ENCODE measurements at regions not wholly inside any gene's neighbourhood (a gene's known extent, or its start where the extent isn't known, plus 50 kb on each side); places are given as distances from the start of the nearest gene placed in this dataset.

DNA sequence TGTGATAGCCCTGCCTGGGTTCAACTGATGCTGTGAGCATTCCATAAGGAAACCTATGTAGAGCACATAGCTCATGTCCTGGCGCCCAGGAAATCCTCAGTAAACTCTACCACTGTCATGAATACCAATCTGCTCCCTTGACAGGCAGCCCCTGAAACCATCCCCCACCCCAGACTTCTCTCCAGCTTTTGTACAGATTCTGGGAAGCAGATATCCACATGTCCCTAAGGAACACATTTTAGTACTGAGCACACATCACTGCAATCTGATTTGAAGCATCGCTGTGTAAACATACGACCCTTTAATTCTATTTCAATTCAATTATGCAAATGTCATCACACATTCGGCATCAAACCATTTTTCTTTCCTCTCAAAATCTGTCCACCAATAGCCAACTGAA is 89.5 kb upstream of the FSTL4 start:
- ChIA-PET POLR2A (no interaction called here), CTCF (no interaction called here)
- H3K4me1 ChIP-seq (ENCODE audit: control insufficient read depth, insufficient read depth, low read length), result no peaks in the 10 kb centered on the region
- H3K36me3 ChIP-seq (ENCODE audit: control insufficient read depth, insufficient read depth, low read length), result no peaks in the 10 kb centered on the region
- no peak for TF ChIP-seq CTCF (IDR thresholded peaks at IDR 0.05)
- in situ Hi-C loops (cut with HindIII; ENCODE audit: low pct_unique_long_range_greater_than_20kb, low sequenced_read_pairs) (no loop called here), intact Hi-C loops (cut with micrococcal nuclease; ENCODE audit: unreplicated experiment) (no loop called here)
- no peak overlapping the region for H3K4me3 ChIP-seq (ENCODE audit: low read depth in 2 of 2, low read length in 2 of 2)
- H3K9me3 ChIP-seq (ENCODE audit: control insufficient read depth, insufficient read depth, low read depth, low read length), result no peaks in the 10 kb centered on the region
- ATAC-seq (no peak), DNase-seq (ENCODE audit: low read depth, low spot score) (no peak)
- H3K27ac ChIP-seq (ENCODE audit: low read length), result no peak overlapping the region
- no TSS peak for BruUV-seq (replicated peaks)
- no peaks in the 10 kb centered on the region; the same call in 1 of the 2 replicates for H3K27me3 ChIP-seq (ENCODE audit: control insufficient read depth, insufficient read depth, low read length)

GRCh38 chr5:133700251-133700650 is 87.9 kb upstream of the FSTL4 start:
- POLR2A ChIA-PET, result no interaction called here

More at GRCh38 chr5:133700251-133700650, 87.9 kb upstream of the FSTL4 start:
- TF ChIP-seq POLR2AphosphoS5 (IDR thresholded peaks at IDR 0.05; ENCODE audit: low read depth, low read length) (no peak), SIN3A (IDR thresholded peaks at IDR 0.05; ENCODE audit: borderline replicate concordance, insufficient read depth, low read depth, low read length) (no peak), TCF7L2 (IDR thresholded peaks at IDR 0.05; ENCODE audit: low read depth, low read length) (no peak), CTCF (IDR thresholded peaks at IDR 0.05) (no peak), REST (IDR thresholded peaks at IDR 0.05; ENCODE audit: insufficient read depth in 1 of 2, low read depth in 2 of 2, low read length in 1 of 2) (no peak)
- no peaks in the 10 kb centered on the region for H3K4me1 ChIP-seq (ENCODE audit: control insufficient read depth, insufficient read depth, low read length)
- no peaks in the 10 kb centered on the region for H3K9me3 ChIP-seq (ENCODE audit: control insufficient read depth, insufficient read depth, low read depth, low read length)
- CTCF ChIA-PET, result no interaction called here
- no TSS peak for BruUV-seq (replicated peaks)
- intact Hi-C loops (cut with micrococcal nuclease; ENCODE audit: unreplicated experiment) (no loop called here), in situ Hi-C loops (cut with HindIII; ENCODE audit: low pct_unique_long_range_greater_than_20kb, low sequenced_read_pairs) (no loop called here)
- ATAC-seq, result no peak
- H3K4me3 ChIP-seq (ENCODE audit: low read depth in 2 of 2, low read length in 2 of 2), result no peak overlapping the region
- DNase-seq (ENCODE audit: low read depth, low spot score), result no peak
- no peaks in the 10 kb centered on the region for H3K27me3 ChIP-seq (ENCODE audit: control insufficient read depth, insufficient read depth, low read length)
- no peaks in the 10 kb centered on the region for H3K36me3 ChIP-seq (ENCODE audit: control insufficient read depth, insufficient read depth, low read length)
- no peak overlapping the region for H3K27ac ChIP-seq (ENCODE audit: low read length)

All from Panc1 (cell line).